Hematopoietic multipotent progenitor cell treated with erythropoietin and hydrocortisone succinate and interleukin-3 and kit ligand, for 15 days (in vitro differentiated cells): ENCODE measurements at regions not wholly inside any gene's neighbourhood (a gene's known extent, or its start where the extent isn't known, plus 50 kb on each side); places are given as distances from the start of the nearest gene placed in this dataset.
A peak's percentile ranks its signal among the peaks of the same experiment; 100 is the strongest.
"Not testable (repeated sequence)": the region's sequence is repeated elsewhere in the genome, so short reads cannot be mapped to it uniquely, and the experiment has no call there.

ENCODE experiments used
- DNase-seq: peaks from one replicate; pipeline ENCODE4 v3.0.0-alpha.2; 2015; ENCODE audit warnings: low spot score

DNA sequence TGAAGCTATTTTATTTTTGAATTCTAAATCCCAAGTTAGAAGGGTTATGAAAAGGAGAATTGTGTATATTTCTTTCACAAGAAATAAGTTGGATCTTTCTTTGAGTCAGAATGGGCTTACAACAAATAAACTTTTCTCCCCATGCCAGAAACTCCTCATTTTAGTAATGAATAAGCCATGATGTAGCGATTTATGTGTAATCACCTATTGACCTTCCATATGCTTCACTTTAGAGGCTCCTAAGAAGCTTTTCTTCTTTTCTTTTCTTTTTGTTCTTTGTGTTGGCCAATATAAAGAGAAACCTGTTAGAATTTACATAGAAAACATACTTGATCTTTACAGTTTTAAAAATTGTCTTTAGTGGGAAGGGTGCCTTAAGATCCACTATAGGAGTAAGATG lies 370.2 kb downstream of the UTRN start:
- no peak for DNase-seq

DNA sequence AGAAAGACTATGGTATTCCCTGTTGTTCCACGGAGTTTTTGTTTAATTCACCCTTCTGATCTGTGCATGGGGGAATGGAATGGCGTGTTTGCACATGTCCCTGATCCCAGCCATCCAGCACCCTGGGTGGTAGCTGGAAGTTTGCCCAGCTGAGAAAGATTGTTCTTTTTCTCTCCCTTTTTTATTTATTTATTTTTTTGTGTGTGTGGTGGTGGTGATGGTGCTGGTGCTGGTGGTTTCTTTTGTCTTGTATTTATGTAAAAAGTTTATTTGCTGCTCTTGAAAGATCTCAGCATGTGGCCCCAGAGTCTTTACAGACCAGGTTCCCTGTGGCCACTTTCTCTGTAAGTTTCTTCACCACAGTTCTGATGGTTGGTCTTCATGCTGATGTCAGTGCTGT lies 372.6 kb downstream of the UTRN start:
- no peak for DNase-seq

DNA sequence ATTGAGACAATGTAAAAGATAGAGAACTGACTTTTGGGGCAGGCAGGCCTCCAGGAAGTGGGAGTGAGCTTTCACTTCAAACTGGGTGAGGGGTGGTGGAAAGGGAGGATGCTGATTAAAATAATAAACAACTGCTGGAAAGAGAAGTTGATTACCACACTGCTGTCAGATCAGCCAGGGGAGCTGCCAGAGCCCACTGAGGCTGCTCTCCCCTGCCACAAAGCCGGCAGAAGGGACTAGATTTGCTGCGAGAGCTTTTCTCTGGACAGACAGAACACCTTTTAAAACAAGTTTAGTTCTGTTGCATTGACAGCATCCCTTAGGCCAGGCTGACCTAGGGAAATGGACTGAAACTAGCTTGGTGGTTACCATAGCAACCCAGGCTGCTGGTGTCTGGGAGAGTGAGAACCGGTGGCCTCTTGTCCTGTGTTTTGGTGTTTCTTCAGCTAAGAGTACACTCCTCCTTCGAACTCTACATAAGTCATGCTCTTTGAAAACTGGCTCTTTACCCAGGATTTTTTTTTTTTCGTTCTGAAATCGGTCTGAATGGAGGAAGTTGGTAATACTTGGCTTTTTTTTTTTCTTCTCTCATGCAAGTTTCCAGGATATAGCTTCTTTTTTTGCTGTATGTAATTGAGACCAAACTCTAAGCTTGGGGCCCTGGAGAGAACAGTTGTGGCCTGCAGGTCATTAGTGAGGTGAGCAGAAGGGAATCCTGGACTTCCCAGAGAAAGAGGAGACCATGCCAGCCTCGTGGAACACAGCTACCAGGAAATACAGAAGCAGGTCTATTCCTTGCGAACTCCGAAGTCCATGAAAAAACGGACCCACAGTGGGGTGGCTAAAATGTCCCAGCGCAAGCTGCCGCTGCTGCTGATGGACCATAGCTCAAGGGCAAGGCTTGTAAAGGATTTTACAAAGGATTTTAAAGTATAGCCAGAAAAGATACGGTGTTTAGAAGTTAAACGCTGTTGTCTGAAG lies 374.4 kb downstream of the UTRN start:
- DNase-seq, result no peak

DNA sequence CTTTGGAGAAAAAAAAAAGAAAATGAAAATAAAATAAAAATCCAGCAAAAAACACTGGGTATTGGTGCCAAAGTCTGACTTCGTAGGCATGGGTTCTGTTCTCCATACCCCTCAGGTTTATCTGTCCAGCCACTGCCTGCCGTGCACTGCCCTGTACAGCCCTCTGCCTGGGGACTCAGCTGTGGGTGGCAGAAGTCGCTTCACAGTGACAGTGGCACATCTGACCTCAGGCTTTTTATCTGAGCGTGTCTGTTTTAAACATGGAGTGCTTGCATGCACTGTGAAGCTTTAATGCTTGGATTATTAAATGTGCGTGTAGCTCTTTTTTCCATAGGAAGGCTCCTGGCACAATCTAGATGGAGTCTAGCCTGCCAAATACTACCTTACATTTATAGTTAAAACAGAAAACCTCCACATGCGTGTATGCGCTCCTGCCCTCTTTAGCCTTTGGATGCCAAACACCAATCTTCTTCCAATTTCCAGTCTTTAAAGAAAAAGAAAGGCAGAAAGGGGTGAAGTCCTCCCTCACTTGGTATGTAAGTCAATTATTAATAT lies 375.5 kb downstream of the UTRN start:
- DNase-seq, result no peak

DNA sequence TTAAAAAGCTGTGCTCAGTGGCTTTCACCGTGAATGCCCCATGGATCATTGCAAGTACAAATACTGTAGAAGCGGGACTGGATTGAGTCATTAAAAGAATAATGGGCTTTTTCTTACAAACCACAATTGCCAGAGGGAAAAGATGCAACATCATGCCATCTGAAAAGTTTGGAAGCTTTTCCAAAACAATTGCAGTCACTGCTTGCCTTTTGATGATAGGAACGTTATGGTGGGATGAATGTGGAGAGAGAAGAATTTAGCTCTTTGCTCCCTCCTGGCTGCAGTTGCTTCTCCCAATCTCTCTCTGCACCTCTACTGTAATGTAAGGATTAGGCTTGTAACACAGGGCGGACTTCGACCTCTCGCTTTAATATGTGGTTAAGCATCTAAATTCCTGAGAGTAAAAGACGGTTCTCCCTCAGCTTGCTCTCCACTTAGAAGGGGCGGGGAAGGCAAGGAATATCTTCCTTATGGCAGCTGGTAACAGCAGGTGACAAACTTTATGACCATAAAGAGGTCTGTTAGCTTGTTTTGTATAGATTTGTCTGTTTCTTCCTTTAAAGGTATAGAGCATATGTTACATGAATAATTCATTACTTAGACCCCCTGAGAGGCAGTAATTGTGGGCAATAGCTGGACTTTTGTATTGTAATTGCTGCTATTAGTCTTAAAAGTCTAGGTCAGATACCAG lies 376.1 kb downstream of the UTRN start:
- DNase-seq, result no peak

DNA sequence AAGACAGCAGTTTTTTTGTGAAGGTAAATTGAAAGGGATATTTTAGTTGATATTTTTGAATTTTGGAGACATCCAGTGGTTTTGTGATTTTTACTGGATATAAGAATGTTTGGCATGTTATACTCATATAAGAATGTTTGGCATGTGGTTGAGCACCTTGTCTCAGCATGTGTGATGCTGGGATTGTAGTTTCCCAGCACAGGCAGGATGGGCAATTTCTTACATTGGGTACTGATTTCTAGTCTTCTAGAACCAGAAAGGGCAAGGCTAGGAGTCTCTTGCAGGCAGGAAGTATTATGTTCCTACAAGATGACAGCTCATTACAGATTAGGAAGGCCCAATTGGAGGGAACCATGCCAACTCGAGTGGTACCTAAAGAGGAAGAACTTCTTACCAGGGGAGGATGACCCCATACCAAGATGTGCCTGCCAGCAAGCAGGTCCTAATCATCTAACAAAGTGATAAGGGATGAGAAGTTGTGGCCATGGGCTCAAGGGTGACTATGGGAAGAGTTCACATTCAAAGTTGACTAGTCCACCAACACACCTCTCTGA lies 377.8 kb downstream of the UTRN start:
- no peak for DNase-seq

DNA sequence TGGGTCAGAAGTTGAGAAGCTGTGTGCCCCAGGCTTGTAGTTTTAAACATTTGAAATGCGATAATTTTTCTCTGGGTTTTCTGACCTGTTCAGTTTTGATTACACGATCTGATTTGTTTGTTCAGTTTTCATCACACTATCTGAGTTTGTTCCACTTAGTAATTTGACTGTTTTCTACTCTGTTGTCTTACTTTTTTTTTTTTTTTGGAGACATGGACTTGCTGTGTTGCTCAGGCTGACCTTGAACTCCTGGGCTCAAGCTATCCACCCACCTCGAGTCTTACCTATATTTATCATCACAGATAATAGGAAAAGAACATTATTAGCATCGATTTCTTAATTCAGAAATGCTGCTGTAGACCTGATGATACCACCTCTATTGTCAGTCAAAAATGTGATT lies 379.1 kb downstream of the UTRN start:
- no peak for DNase-seq

DNA sequence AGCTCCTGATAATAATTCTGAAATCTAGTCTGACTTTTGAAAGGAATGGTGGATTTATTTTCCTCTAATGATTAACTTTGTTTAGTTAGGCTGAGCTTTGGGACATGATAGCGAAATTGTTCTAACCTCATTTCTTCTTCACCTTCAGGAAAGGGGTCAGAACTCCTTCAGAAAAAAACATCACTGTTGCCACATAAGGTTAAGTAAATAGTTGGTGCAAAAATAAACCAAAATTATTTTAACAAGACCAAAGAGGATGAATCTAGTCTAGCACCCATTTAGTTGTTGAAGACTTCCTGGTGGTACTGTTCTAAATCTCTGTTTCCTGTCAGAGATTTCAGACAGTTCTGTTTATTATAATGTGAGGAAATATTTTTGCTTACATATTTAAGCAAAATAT lies 379.8 kb downstream of the UTRN start:
- DNase-seq, result no peak

DNA sequence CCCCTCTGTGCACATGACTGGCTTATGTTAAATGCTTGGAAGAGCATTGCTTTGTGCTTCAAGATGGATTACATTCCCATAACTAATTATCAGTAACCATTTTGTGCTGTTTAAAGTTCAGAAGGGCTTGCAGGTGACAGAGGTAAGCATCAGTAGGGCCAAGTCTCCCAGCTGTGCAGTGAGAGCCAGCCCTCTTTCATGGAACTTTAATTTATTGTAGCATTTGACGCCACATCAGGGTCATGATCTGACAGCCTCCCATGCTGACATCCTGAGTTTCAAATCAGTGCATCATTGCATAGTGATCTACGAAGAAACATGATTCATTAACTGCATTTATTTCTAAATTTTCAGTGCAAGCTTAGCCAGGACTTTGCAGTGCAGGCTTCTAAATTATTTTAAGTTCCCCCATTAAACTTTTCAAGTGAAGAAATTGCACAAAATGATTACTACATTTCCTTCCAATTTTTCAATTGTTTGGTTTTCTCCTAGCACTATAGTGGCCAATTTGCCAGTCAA lies 380.9 kb downstream of the UTRN start:
- DNase-seq, result no peak

DNA sequence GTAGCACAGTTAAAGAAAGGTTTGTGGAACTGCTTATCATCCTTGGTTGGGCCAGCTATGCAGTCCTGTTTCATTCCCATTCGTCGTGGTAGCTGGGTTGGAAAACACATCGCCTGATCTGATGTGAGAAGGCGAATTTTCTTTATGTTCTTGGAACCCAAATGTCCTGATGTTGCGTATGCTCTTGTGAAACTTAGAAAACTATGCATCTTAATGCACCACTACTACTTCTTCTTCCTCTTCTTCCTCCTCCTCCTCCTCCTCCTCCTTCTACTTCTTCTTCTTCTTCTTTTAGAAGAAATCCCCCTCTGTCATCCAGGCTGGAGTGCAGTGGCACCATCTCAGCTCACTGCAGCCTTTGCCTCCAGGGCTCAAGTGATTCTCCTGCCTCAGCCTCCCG lies 381.6 kb downstream of the UTRN start:
- DNase-seq, result no peak

DNA sequence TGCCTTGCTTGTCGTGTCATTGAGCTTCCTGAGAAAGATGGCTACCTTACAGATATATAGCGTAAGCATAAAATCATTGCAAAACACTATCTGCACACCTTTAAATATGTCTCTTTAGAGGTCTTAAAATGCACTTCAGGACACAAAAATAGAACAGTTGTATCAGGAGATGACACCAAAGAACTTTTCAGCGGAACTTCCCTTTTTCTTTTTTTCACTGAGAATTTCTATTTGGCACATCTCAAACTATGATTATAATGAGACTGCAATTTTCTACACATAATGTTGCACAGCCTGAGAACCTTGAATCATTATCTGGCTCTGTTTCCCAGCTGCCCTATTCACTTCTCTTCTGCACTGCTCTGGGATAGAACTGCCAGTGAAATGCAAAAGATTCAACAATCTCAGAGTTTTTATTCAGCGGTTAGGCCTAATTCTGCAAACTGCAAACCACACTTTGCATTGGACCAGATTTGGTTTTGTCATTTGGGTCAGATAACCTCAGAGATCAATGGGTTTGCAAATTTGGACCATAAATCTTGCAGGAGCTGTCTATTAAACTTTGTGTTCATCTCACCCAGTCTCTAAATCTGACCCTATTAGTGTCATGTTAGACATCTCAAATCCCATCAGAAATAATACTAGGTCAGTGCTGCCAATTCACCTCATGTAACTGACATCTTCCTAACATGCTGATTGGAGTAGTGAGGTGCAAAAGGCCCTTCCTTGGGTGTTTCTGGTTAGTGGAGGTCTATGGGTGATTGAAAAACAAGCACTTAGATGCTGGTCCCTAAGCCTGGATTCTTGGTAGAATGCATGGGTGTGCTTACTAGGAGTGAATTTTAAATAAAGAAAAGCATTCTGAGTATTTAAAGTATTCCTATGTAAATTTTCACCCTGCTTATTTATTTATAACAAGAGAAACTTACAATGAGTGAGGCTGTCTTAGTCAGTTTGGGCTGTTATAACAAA lies 382.7 kb downstream of the UTRN start:
- no peak for DNase-seq

DNA sequence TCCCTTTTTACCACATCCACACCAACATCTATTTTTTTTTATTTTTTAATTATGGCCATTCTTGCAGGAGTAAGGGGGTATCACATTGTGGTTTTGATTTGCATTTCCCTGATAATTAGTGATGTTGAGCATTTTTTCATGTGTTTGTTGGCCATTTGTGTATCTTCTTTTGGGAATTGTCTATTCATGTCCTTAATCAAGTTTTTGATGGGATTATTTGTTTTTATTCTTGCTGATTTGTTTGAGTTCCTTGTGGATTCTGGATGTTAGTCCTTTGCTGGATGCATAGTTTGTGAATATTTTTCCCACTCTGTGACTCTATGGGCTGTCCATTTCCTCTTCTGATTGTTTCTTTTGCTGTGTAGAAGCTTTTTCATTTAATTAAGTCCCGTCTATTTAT lies 385.1 kb downstream of the UTRN start:
- not testable (repeated sequence) for DNase-seq

DNA sequence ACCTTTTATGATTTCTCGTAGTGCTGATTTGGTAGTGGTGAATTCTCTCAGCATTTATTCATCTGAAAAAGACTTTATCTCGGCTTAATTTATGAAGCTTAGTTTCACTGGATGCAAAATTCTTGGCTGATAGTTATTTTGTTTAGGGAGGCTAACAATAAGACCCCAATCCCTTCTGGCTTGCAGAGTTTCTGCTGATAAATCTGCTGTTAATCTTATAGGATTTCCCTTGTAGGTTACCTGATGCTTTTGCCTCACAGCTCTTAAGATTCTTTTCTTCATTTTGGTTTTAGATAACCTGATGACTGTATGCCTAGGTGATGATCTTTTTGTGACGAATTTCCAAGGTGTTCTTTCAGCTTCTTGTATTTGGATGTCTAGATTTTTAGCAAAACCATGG lies 388.7 kb downstream of the UTRN start:
- no peak for DNase-seq

DNA sequence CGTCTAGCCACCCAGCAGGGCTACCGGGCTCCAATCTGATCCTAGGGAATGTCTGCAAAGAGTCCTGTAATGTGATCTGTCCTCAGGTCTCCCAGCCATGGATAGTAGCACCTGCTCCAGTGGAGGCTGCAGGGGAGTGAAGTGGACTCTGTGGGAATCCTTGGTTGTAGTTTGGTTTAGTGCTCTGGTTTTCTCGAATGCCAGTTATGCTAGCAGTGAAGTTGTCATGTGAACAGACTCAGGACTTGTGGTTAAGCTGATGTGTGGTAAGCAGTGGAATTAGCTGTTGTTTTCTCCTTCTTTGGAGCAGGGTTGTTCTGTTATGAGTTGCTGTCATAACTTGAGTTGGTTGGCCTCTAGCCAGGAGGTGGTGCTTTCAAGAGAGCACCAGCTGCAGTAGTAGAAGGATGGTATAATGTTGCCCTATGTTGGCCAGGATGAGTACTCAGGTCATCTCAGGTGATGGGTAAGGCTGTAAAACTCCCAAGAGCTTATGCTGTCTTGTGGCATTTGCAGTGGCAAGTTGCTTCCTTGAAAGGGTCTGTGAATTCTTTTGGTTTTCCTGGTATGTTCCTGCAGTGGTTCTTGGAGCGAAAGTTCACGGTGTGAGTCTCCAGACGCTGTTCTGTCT lies 390.2 kb downstream of the UTRN start:
- no peak for DNase-seq

DNA sequence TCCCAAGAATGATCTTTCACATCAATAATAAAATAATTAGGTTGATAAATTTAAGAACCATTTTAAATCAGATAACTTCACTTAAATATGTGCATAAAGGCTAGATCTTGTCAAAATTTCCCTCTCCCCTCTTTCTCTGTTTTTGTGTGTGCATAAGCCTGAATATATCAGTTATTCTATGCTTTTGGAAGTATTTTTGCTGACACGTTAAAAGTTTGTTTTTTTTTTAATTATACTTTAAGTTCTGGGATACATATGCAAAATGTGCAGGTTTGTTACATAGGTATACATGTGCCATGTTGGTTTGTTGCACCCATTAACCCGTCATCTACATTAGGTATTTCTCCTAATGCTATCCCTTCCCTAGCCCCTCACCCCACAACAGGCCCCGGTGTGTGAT lies 391.2 kb downstream of the UTRN start:
- not testable (repeated sequence) for DNase-seq

DNA sequence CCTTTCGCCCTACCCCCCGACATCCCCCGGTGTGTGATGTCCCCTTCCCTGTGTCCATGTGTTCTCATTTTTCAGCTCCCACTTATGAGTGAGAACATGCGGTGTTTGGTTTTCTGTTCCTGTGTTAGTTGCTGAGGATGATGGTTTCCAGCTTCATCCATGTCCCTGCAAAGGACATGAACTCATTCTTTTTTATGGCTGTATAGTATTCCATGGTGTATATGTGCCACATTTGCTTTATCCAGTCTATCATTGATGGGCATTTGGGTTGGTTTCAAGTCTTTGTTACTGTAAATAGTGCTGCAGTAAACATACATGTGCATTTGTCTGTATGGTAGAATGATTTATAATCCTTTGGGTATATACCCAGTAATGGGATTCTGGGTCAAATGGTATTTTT lies 392.1 kb downstream of the UTRN start:
- not testable (repeated sequence) for DNase-seq

DNA sequence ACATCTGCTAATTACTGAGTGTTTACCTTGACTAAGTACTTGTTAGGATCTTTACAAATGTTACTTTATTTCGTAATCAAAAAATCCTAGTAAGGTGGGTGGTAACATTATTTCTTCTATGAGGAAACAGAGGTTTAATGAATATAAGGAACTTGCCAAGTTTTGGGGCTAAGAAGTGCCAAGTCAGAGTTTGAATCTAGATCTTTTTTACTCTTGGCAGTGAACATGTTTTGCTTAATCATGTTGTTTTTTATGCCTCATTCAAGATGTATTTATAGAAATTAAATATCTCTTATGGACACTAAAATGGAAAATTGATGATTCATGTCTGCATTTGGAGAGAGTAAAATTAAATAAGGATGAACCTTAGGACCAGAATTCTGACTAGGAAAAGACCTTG lies 393.7 kb downstream of the UTRN start:
- DNase-seq, result peak; percentile 6

DNA sequence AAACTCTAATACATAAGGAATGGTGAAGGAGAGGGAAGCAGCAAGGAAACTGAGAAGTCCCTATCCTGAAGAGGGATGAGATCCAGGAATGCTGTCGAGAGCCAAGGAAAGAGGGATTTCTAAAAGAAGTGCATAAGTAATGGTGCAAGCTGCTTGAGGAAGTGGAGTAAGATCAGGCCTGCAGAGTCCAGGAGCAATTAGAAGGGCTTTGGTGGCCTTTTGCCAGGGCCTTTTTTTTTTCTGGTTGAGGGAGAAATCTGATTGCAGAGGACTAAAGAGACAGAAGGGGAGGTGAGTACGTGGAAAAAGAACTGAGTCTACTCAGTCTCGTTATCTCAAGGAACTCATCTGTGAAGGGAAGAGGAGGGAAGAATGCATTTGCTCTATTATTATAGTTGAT lies 396.2 kb downstream of the UTRN start:
- DNase-seq, result no peak

DNA sequence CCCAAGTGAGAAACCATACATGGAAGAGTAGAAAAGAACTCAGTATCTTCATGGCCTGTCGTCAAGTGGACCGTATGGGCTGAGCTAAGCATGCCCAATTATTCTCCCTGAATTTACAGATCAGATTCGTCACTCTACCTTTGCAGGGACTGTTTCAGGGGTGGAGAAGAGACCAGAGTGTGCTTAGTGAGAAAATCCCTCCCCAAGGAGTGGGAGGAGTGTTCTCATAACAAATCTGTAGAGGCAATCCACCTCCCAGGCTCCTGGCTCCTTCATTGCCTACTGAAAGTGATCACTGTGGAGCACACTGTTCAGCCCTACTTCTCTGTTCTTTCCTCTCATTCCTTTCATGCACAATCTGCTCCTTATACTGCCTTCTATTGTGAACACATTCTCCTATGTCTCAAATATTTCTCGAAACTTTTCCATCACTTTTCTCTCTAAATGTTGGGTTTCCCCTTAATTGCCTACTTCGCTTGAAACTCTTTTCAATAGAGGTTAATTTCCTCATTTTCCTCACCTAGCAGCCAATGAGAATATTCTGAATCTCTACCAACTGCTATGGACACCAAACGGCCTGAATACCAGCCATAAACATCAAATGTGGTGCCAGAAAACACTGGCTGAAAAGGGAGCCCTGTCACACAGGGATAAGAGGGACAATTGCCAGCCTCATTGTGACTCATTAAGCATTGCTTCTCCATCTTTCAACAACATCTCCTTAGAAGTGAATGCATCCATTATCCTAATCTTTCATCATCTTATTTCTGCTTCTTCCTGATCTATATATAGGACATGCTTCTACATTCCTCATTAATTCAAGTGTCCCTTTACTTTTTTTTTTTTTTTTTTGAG lies 398.3 kb downstream of the UTRN start:
- no peak for DNase-seq

DNA sequence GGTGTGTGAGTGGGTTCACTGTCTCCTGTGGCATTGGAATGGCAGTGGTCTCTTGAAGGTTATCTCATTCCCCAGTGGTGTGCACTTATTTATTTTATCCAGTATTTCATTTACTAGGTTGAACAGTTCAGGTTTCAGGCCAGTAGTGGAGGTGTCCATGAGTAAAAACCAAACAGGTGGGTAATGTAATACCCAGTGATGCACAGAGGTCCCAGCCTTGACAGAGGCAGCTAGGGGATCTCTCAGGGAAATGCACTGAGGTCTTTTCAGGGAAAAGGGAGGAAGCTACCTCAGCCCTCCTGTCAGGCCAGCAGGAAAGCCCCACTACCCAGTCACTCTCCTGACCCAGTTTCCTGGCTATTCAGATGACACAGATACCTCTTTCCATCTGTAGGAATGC lies 403.6 kb downstream of the UTRN start:
- no peak for DNase-seq
